Caco-2 (cell line): ENCODE measurements at regions not wholly inside any gene's neighbourhood (a gene's known extent, or its start where the extent isn't known, plus 50 kb on each side); places are given as distances from the start of the nearest gene placed in this dataset.
"Not testable (repeated sequence)": the region's sequence is repeated elsewhere in the genome, so short reads cannot be mapped to it uniquely, and the experiment has no call there.

Experiments
- BruUV-seq: library from RNA; stranded (reverse); fragments of 400-500 nt; replicated peaks from 2 replicates; lab custom pipeline; 2021; lab: Mats Ljungman, UMichigan
- CTCF ChIA-PET: fragments of 300-600 bp; sonication (Branson Sonifier 250); formaldehyde crosslinking; loops from one replicate; lab custom pipeline; 2022; ENCODE audit warnings: antibody characterized with exemption; lab: Charles Lee
- POLR2A ChIA-PET: fragments of 300-600 bp; sonication (Branson Sonifier 250); formaldehyde crosslinking; loops from one replicate; lab custom pipeline; 2022; ENCODE audit warnings: antibody characterized with exemption; lab: Charles Lee
- DNase-seq, 2 experiments: peaks; one replicate each; pipeline versions ENCODE4 v3.0.0 to v3.0.0-alpha.2; 2020 to 2022
- H3K27me3 ChIP-seq: replicated peaks from 2 replicates; pipeline ENCODE4 v1.6.0; 2011; ENCODE audit warnings: low read length; ENCODE audit not compliant: control insufficient read depth, insufficient read depth
- H3K36me3 ChIP-seq: 2 replicates; pipeline ENCODE4 v1.5.1; 2011; ENCODE audit warnings: low read length; ENCODE audit not compliant: control insufficient read depth, insufficient read depth
- H3K4me1 ChIP-seq: fragments of 250-450 bp; sonication (Bioruptor Pico); 2 replicates; pipeline ENCODE4 v1.5.1; 2020; ENCODE audit warnings: mild to moderate bottlenecking
- H3K4me3 ChIP-seq: 2 replicates; pipeline ENCODE4 v1.5.1; 2011; ENCODE audit warnings: low read depth, mild to moderate bottlenecking, control low read depth, low read length
- H3K9me3 ChIP-seq: fragments of 250-450 bp; sonication (Bioruptor Pico); 2 replicates; pipeline ENCODE4 v1.5.1; 2020; ENCODE audit warnings: mild to moderate bottlenecking, moderate library complexity
- H3K27ac Mint-ChIP-seq: one replicate; pipeline ENCODE4 v1.8.0; 2022; ENCODE audit warnings: mixed read lengths; ENCODE audit not compliant: unreplicated experiment
- H3K27me3 Mint-ChIP-seq: one replicate; pipeline ENCODE4 v1.8.0; 2022; ENCODE audit warnings: mixed read lengths; ENCODE audit not compliant: insufficient read depth, unreplicated experiment
- H3K36me3 Mint-ChIP-seq: one replicate; pipeline ENCODE4 v1.8.0; 2022; ENCODE audit warnings: mild to moderate bottlenecking, mixed read lengths; ENCODE audit not compliant: insufficient read depth, unreplicated experiment
- H3K4me1 Mint-ChIP-seq: one replicate; pipeline ENCODE4 v1.8.0; 2022; ENCODE audit warnings: low read depth, mixed read lengths; ENCODE audit not compliant: unreplicated experiment
- H3K4me3 Mint-ChIP-seq: one replicate; pipeline ENCODE4 v1.8.0; 2022; ENCODE audit warnings: mild to moderate bottlenecking, moderate library complexity, mixed read lengths; ENCODE audit not compliant: unreplicated experiment
- H3K9me3 Mint-ChIP-seq: one replicate; pipeline ENCODE4 v1.8.0; 2022; ENCODE audit warnings: mixed read lengths; ENCODE audit not compliant: unreplicated experiment
- intact Hi-C: fragments of 100-400 bp; cut with micrococcal nuclease; formaldehyde crosslinking; loops from one replicate; pipeline ENCODE4 v1.10.0; 2022; ENCODE audit not compliant: unreplicated experiment

DNA sequence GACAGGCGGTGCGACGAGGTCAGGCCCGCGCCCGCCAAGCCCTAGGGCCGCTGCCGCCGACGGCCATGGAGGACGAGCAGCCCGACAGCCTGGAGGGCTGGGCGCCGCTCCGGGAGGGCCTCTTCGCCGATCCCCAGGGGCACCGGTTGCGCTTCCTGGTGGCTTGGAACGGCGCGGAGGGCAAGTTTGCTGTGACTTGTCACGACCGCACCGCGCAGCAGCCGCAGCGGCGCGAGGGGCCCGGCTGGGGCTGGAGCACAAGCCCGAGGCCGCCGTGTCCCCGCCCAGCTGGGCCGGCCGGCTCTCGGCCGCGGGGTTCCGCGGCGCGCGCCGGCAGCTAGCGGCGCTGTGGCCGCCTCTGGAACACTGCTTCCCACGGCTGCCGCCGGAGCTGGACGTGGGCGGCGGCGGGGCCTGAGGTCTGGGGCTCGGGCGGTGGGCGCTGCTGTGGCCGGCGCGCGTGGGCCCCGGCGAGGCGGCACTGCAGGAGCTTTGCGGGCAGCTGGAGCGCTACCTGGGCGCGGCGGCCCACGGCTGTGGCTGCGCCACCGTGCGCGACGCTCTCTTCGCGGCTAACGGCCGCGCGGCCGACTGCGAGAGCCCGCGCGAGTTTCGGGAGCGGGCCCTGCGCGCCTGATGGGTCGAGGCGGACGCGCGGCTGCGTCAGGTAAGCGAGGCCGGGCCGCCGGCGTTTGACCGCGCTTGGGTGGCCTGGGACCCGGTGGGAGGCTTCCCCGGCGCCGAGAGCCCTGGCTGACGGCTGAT lies 122.0 kb upstream of the NIPA1 start:
- not testable (repeated sequence) for H3K27me3 Mint-ChIP-seq, H3K4me1 ChIP-seq
- DNase-seq: peak; percentile 41 to 67

DNA sequence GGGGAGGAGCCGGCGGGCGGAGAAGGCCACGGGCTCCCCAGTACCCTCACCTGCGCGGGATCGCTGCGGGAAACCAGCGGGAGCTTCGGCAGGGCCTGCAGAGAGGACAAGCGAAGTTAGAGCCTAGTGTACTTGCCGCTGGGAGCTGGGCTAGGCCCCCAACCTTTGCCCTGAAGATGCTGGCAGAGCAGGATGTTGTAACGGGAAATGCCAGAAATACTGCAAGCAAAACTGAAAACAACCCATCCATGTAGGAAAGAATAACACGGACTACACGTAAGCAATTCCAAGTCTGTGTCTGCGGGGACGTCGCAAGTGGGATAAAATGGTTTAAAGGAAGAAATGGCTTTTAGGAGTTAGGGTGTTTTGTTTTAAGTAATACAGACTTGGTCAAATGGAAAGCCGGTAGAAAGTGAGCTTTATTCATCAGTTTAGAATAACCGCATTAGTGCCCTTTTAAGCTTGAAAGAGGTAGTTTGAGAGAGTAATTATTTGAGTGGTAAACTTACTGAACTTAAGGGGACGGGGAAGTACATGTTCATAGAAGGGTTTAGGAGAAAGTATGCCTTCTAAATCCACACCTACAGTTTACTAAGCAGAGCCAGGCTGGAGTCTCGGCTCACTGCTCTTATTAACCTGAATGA lies 121.3 kb upstream of the NIPA1 start:
- Mint-ChIP-seq H3K27ac (peak overlapping the region; percentile 56), H3K4me3 (peak overlapping the region; percentile 73)
- H3K36me3 ChIP-seq, H3K27me3 Mint-ChIP-seq, H3K9me3 Mint-ChIP-seq, intact Hi-C loops, H3K4me1 ChIP-seq, BruUV-seq, H3K36me3 Mint-ChIP-seq, POLR2A ChIA-PET, H3K4me1 Mint-ChIP-seq, H3K27me3 ChIP-seq, H3K9me3 ChIP-seq, CTCF ChIA-PET: not testable (repeated sequence)
- peak; percentile 43 to 59 for DNase-seq
- peak overlapping the region; percentile 43 for H3K4me3 ChIP-seq

More for the DNA sequence above, 122.0 kb upstream of the NIPA1 start:
- POLR2A ChIA-PET, H3K9me3 Mint-ChIP-seq, CTCF ChIA-PET, H3K4me1 Mint-ChIP-seq, H3K36me3 ChIP-seq, BruUV-seq, intact Hi-C loops, H3K27me3 ChIP-seq, H3K9me3 ChIP-seq, H3K36me3 Mint-ChIP-seq: not testable (repeated sequence)
- H3K27ac Mint-ChIP-seq: peak overlapping the region; percentile 56
- peak overlapping the region; percentile 43 for H3K4me3 ChIP-seq
- peak overlapping the region; percentile 73 for H3K4me3 Mint-ChIP-seq

DNA sequence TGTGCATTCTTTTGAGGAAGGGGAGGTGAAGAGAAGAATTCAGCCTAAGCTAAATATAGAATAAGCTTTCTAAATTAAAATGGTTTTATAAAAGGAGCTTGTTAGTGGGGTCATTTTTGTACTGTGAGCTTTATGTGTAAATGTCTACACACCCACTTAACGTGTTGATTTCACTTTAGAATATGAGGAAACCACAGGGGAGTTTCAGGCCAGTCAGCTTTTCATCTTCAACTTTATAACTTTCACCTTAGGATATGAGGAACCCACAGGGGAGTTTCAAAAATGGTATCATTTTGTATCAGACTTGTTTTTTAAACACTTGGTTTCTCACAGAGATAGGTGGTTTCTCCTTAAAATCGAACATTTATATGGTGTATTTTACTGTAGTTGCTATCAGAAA lies 120.7 kb upstream of the NIPA1 start:
- H3K27me3 ChIP-seq, H3K4me1 Mint-ChIP-seq, intact Hi-C loops, H3K9me3 Mint-ChIP-seq, H3K4me3 ChIP-seq, H3K36me3 Mint-ChIP-seq, H3K4me1 ChIP-seq, H3K36me3 ChIP-seq, H3K27ac Mint-ChIP-seq, H3K9me3 ChIP-seq, H3K27me3 Mint-ChIP-seq, POLR2A ChIA-PET, DNase-seq, CTCF ChIA-PET: not testable (repeated sequence)
- peak overlapping the region; percentile 73 for H3K4me3 Mint-ChIP-seq
- BruUV-seq: TSS peak; percentile 72

DNA sequence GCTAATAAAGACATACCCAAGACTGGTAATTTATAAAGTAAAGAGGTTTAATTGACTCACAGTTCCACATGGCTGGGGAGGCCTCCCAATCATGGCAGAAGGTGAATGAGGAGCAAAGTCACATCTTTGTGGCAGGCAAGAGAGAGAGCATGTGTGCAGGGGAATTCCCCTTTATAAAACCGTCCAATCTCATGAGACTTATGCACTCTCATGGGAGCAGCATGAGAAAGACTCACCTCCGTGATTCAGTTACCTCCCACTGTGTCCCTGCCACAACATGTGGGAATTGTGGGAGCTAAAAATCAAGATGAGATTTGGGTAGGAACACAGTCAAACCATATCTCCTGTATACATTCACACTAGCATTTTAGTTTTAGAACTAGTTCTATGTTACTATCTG lies 101.7 kb upstream of the NIPA1 start:
- H3K27ac Mint-ChIP-seq, H3K36me3 Mint-ChIP-seq, H3K4me3 ChIP-seq, H3K9me3 Mint-ChIP-seq, H3K4me1 Mint-ChIP-seq, BruUV-seq, H3K9me3 ChIP-seq, DNase-seq, POLR2A ChIA-PET, intact Hi-C loops, H3K4me3 Mint-ChIP-seq, CTCF ChIA-PET, H3K27me3 Mint-ChIP-seq, H3K36me3 ChIP-seq, H3K4me1 ChIP-seq, H3K27me3 ChIP-seq: not testable (repeated sequence)

DNA sequence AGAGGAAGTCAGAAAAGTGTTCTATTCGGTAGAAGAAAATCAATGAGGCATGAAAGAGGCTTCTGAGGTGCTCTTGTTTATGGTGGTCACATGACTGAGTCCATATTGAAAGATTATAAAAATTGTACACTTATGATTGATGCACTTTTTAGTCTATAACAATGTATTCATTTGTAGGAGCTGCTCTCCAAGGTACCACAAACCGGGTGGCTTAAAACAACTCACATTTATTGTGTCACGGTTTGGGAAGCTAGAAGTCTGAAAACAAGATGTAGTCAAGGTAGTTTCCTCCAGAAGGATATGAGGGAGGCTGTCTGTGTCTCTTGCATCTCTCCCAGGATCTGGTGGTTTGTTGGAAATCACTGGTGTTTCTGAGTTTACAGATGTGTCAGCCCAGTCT lies 86.6 kb upstream of the NIPA1 start:
- POLR2A ChIA-PET, intact Hi-C loops, H3K4me1 ChIP-seq, DNase-seq, H3K9me3 Mint-ChIP-seq, BruUV-seq, H3K27ac Mint-ChIP-seq, H3K4me3 ChIP-seq, H3K4me1 Mint-ChIP-seq, H3K36me3 Mint-ChIP-seq, H3K4me3 Mint-ChIP-seq, H3K9me3 ChIP-seq, CTCF ChIA-PET, H3K27me3 ChIP-seq, H3K27me3 Mint-ChIP-seq, H3K36me3 ChIP-seq: not testable (repeated sequence)

DNA sequence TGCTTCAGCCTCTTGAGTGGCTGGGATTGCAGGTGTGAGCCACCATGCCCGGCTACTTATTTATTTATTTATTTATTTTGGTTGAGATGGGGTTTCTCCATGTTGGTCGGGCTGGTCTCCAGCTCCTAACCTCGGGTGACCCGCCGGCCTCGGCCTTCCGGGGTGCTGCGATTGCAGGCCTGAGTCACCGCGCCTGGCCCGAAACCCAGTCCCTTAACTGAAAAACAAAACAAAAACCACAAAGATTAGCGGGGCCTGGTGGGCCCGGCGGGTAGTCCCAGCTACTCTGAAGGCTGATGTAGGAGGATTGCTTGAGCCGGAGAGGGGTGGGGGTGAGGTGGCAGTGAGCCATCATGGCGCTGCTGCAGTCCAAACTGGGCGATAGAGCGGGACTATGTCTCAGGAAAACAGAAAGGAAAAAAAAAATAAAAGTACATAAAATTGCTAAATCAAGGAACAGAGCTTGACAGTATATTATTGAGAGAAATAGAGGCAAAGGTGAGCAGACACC lies 75.6 kb upstream of the NIPA1 start:
- Mint-ChIP-seq H3K27ac (peak overlapping the region; percentile 16), H3K4me1 (peaks cover 23% of the 10 kb centered on the region), H3K4me3 (peak overlapping the region; percentile 13)
- peaks cover 10% of the 10 kb centered on the region; the same call in 1 of the 2 replicates for H3K4me1 ChIP-seq
- H3K36me3 Mint-ChIP-seq, H3K9me3 ChIP-seq, DNase-seq, H3K36me3 ChIP-seq, H3K9me3 Mint-ChIP-seq, BruUV-seq, H3K4me3 ChIP-seq, H3K27me3 Mint-ChIP-seq, CTCF ChIA-PET, POLR2A ChIA-PET, H3K27me3 ChIP-seq, intact Hi-C loops: not testable (repeated sequence)

DNA sequence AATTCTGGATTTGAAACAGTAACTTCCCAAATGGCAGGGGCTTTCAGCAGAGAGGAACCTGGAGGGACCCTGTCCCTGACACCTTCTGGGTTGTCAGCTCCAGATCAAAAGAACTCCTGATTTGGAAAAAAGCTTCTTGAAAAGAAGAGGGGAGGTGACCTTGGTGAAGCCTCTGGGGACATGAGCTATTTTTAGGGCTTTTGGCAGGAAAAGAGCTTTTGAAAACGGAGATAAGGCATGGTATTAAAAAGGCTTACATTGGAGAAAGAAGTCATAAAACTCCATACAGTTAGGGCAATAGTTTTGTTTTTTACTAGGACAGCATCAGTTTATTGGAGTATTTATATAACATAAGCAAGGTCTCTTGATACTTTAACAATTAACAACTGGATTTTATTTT lies 72.5 kb upstream of the NIPA1 start:
- Histone ChIP-seq H3K4me3 (peak overlapping the region; percentile 28), H3K4me1 (peaks cover 10% of the 10 kb centered on the region; the same call in 1 of the 2 replicates)
- H3K36me3 ChIP-seq, H3K27me3 Mint-ChIP-seq, H3K9me3 ChIP-seq, H3K9me3 Mint-ChIP-seq, H3K27ac Mint-ChIP-seq, DNase-seq, BruUV-seq, CTCF ChIA-PET, H3K36me3 Mint-ChIP-seq, POLR2A ChIA-PET, H3K27me3 ChIP-seq, intact Hi-C loops: not testable (repeated sequence)
- Mint-ChIP-seq H3K4me1 (peaks cover 14% of the 10 kb centered on the region), H3K4me3 (peak overlapping the region; percentile 61)
